ENCODE measurements at regions not wholly inside any gene's neighbourhood (a gene's known extent, or its start where the extent isn't known, plus 50 kb on each side); places are given as distances from the start of the nearest gene placed in this dataset.

- TF ChIP-seq, protein P1, sequence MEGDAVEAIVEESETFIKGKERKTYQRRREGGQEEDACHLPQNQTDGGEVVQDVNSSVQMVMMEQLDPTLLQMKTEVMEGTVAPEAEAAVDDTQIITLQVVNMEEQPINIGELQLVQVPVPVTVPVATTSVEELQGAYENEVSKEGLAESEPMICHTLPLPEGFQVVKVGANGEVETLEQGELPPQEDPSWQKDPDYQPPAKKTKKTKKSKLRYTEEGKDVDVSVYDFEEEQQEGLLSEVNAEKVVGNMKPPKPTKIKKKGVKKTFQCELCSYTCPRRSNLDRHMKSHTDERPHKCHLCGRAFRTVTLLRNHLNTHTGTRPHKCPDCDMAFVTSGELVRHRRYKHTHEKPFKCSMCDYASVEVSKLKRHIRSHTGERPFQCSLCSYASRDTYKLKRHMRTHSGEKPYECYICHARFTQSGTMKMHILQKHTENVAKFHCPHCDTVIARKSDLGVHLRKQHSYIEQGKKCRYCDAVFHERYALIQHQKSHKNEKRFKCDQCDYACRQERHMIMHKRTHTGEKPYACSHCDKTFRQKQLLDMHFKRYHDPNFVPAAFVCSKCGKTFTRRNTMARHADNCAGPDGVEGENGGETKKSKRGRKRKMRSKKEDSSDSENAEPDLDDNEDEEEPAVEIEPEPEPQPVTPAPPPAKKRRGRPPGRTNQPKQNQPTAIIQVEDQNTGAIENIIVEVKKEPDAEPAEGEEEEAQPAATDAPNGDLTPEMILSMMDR (IDR thresholded peaks at IDR 0.05) = no peak
- TF ChIP-seq POLR2A (IDR thresholded peaks at IDR 0.05) = no peak
Observed at GRCh38 chr10:110360857-110361474, 56.2 kb upstream of the SMNDC1 start.
